ENCODE measurements at regions not wholly inside any gene's neighbourhood (a gene's known extent, or its start where the extent isn't known, plus 50 kb on each side); places are given as distances from the start of the nearest gene placed in this dataset.

- no peak for TF ChIP-seq CTCF (IDR thresholded peaks at IDR 0.05; ENCODE audit: low read length)
- no peak for TF ChIP-seq EZH2 (IDR thresholded peaks at IDR 0.05; ENCODE audit: borderline replicate concordance, low read length)
These were observed 94.1 kb upstream of the ATP2B2 start for GRCh38 chr3:10599444-10599843.

Measured in OCI-LY1 (cell line).